ENCODE measurements at regions not wholly inside any gene's neighbourhood (a gene's known extent, or its start where the extent isn't known, plus 50 kb on each side); places are given as distances from the start of the nearest gene placed in this dataset.

DNA sequence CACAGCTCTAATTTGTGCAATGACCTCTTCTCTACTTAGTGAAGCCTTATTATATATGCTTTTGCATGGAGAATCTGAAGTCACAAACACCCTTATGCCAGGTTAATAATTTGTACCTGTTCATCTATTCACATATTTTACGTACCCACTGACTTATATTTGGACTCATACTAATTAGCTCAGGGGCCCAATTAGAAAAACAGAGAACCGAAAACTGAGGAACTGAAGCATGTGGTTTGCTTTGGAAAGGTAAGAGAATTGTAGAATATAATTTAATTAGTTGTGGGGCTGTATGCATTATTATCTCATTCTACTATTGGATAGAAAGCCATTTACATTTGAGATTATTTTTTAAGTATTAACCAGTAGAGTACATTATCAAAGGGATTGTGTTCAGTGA, 805.9 kb upstream of the CITED2 start:
- TF ChIP-seq, protein P1, sequence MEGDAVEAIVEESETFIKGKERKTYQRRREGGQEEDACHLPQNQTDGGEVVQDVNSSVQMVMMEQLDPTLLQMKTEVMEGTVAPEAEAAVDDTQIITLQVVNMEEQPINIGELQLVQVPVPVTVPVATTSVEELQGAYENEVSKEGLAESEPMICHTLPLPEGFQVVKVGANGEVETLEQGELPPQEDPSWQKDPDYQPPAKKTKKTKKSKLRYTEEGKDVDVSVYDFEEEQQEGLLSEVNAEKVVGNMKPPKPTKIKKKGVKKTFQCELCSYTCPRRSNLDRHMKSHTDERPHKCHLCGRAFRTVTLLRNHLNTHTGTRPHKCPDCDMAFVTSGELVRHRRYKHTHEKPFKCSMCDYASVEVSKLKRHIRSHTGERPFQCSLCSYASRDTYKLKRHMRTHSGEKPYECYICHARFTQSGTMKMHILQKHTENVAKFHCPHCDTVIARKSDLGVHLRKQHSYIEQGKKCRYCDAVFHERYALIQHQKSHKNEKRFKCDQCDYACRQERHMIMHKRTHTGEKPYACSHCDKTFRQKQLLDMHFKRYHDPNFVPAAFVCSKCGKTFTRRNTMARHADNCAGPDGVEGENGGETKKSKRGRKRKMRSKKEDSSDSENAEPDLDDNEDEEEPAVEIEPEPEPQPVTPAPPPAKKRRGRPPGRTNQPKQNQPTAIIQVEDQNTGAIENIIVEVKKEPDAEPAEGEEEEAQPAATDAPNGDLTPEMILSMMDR (IDR thresholded peaks at IDR 0.05; ENCODE audit: control insufficient read depth, extremely low read depth, insufficient read depth), result no peak
- DNase-seq (ENCODE audit: low read depth), result no peak
- no peak overlapping the region for H3K4me3 ChIP-seq (ENCODE audit: low read depth, low read length)

DNA sequence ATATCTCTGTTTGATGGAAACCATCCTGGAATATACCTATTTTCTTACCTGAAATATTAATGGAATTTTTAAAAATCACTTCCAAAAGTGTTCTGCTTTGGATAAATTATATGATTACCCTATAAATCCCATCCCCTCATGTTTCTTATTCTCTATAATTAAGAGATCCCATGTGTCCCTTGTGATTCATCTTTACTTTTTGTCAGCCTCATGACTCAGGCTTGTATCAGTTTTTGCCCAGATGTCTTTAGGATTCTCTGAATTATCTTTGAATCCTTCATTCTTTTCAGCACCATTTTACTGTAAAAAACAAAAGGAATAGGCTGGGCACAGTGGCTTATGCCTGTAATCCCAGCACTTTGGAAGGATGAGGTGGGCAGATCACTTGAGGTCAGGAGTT, 804.5 kb upstream of the CITED2 start:
- no peak overlapping the region for H3K4me3 ChIP-seq (ENCODE audit: low read depth, low read length)
- TF ChIP-seq, protein P1 (IDR thresholded peaks at IDR 0.05; ENCODE audit: control insufficient read depth, extremely low read depth, insufficient read depth), result no peak
- no peak for DNase-seq (ENCODE audit: low read depth)

DNA sequence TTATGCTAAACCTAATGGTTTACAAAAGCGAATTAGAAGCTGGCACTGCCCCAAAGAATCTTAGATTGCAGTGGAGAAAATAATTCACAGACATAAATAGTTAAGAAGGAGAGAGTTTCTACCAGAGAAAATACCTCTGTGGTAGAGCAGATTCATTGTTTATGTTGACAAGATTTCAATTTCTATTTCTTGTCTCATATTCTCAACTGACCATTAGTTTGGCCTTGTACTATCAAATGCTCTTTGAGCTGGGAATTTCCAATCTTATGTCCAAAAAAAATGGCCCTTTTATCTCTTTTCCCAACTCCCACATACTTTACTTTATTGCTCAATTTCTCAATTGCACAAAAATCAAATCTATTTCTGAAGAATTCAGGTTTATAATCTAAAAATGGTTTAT, 804.1 kb upstream of the CITED2 start:
- no peak for DNase-seq (ENCODE audit: low read depth)
- TF ChIP-seq, protein P1 (IDR thresholded peaks at IDR 0.05; ENCODE audit: control insufficient read depth, extremely low read depth, insufficient read depth), result no peak
- H3K4me3 ChIP-seq (ENCODE audit: low read depth, low read length), result no peak overlapping the region

DNA sequence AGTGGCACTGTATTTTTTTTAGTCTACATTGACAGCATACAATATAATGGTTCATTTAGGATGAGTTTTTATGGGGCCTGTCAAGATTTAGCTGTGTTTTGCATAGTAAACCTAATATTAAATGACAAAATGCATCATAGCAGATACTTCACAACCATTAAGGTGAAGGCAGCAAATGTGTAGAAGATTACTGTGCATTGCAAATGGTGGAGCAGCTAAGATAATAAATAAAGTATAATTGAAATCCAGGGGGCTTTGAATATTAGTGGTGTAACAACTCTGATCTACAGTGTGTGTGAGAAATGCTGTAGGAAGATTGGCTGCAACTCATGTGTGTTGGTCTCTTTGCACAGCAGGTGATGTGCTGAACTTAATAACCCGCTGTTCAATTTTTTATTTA, 801.9 kb upstream of the CITED2 start:
- no peak overlapping the region for H3K4me3 ChIP-seq (ENCODE audit: low read depth, low read length)
- DNase-seq (ENCODE audit: low read depth), result no peak
- TF ChIP-seq, protein P1 (IDR thresholded peaks at IDR 0.05; ENCODE audit: control insufficient read depth, extremely low read depth, insufficient read depth), result no peak

DNA sequence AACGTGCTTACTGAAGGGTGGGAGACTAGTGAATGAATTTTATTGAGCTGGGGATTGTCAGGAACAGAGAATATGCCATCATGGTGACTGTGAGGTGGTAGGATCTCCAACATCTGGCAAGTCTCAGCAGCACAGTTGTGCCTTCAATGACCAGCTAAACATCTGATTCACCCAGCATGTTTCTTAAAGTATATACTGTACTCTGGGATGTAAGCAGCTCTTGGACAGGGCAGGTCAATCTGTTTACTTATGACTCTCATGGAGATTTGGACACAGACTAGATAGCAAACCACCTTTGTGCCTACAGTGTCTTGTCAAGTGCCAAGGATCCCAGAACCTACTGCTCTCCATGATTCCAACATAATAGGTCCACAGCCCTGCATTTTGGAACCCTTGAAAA, 801.0 kb upstream of the CITED2 start:
- DNase-seq (ENCODE audit: low read depth), result no peak
- TF ChIP-seq, protein P1 (IDR thresholded peaks at IDR 0.05; ENCODE audit: control insufficient read depth, extremely low read depth, insufficient read depth), result no peak

DNA sequence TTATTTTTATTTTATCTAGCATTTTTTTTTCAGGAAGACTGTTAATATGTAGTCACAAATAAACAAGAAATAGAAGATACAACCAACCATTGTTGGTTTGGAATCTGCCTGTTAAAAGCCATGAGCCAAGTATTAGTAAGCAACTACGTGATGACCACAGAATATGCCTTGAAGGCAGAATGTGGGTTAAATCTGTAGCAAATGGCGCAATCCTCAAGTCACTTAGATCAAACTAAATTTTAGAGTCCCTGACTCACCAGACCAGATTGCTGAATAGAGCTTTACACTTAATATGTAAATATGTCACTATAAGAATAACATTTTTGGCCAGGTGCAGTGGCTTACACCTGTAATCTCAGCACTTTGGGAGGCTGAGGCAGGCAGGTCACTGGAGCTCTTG, 800.1 kb upstream of the CITED2 start:
- no peak for DNase-seq (ENCODE audit: low read depth)
- TF ChIP-seq, protein P1 (IDR thresholded peaks at IDR 0.05; ENCODE audit: control insufficient read depth, extremely low read depth, insufficient read depth), result no peak
- H3K4me3 ChIP-seq (ENCODE audit: low read depth, low read length), result no peak overlapping the region

More for the DNA sequence above, 801.0 kb upstream of the CITED2 start:
- H3K4me3 ChIP-seq (ENCODE audit: low read depth, low read length), result no peak overlapping the region

DNA sequence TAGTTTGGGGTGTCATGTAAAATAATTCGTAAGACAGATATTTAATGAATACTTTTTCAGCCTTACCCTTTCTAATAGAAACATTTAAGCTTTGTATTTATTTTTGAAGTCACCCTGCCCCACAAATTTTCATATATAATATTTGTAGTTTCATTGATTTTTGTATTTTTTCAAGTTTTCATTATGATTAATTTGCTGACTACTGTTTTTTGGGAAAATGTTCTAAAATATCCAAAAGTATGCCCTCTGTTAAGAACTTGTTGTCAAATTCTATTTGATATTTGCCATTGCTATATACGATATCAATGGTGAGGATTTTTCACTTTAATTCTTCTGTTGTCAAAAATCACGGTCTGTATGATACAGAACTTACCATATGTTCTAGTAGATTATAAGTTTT, 793.9 kb upstream of the CITED2 start:
- no peak for DNase-seq (ENCODE audit: low read depth)
- TF ChIP-seq, protein P1 (IDR thresholded peaks at IDR 0.05; ENCODE audit: control insufficient read depth, extremely low read depth, insufficient read depth), result no peak
- no peak overlapping the region for H3K4me3 ChIP-seq (ENCODE audit: low read depth, low read length)
